GM21528 (cell line): ENCODE measurements at regions not wholly inside any gene's neighbourhood (a gene's known extent, or its start where the extent isn't known, plus 50 kb on each side); places are given as distances from the start of the nearest gene placed in this dataset.

Experiments
- ATAC-seq: cut with Tn5 transposase; IDR thresholded peaks from one replicate; pipeline ENCODE4 v1.9.1; 2021; ENCODE audit warnings: mild to moderate bottlenecking, moderate library complexity; ENCODE audit not compliant: unreplicated experiment, low FRiP score

DNA sequence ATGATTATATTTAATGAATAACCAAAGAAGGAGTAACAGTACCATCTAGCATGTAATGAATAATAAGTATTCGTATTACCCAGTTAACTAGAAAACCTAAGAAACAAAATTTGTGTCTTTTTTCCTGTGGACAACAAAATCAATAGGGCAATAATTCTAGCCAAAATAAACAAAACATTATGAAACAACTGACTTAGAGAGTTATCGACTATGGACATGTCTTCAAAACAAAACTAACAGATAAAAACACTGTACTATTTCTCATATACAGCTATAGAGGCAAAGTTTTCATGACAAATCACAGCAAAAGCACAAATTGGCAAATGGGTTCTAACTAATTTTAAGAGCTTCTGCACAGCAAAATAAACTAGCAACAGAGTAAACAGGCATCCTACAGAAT, 224.1 kb downstream of the ALX1 start:
- no peak for ATAC-seq

DNA sequence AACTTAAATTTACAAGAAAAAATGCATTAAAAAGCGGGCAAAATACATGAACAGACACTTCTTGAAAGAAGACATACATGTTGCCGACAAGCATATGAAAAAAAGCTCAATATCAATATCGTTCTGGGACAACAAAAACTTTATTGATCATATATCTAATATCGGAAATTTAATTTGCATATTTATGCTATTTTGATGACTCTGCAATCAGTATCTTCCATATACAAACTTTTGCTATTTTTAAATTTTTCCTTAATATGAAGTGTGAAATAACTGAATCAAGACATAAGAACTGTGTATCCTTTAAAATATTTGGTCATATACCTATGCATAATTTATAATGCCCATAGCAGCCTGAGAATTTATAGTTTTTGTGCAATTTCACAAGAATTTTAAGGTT, 224.6 kb downstream of the ALX1 start:
- ATAC-seq, result no peak

DNA sequence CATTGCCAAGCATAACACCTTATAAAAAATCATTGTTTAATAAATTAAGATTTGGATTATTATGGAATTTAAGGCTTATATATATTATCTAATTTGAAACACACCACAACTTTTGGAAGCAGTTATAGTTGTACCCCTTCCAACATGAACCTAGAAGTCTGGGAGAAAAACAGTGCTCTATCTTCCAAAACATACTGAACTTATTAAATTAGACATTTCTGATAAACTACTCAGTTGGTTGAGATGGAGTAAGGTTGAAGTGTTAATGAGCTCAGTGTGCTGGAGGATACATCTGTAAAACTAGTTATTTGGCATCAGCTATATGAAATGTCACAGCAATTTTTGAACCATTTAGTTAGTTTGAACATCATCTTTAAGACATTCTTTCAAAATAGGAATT, 227.4 kb downstream of the ALX1 start:
- ATAC-seq, result no peak

DNA sequence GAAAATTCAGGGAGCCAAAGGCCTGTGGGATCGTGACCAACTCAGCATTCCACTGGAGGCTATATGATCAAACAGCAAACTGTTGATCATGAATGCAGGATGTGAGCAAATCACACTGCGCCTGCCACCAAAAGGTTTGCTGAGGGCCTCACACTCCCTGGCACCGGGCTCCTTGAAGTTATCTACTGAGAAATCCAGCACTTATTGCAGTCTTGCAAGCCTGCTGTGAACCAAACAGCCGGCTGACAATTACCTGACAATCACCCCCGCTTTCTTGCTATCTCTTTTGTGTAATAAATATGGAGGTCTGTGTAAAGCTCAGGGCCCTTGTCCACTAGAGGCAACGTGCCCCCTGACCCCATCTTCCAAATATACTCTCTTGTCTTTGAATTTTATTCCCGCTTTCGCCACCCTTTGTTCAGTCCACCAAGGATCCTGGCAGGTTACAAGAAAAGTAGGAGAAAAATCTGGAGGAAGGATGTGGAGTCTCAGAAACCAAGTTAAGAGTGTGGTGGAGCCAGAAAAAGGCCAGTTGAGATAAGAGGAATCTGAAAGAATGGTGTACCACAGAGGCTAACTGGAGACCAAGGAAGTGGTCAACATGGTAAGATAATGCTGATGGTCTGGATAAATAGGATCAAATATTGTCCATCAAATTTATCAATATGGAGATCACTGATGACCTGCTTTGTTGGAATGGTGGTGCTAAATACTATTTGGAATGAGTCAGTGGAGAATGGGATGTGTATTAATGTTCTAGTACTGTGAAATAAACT, 229.2 kb downstream of the ALX1 start:
- ATAC-seq, result peak; percentile 43

DNA sequence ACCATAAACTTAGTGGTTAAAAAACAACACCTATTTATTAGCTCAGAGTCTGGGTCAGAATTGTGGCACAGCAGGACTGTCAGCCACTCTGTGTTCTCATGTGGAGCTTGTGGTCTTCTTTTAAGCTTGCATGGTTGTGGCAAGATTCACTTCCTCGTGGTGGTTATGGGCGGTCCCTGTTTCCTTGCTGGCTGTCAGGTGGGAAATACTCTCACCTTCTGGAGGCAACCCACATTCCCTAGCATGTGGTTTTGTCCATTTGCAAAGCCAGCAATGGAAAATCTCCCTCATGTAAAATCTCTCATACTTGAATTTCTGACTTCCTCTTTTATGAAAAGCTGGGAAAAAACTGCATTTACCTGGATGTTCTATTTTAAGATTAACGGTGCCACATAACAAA, 229.8 kb downstream of the ALX1 start:
- peak; percentile 97 for ATAC-seq

DNA sequence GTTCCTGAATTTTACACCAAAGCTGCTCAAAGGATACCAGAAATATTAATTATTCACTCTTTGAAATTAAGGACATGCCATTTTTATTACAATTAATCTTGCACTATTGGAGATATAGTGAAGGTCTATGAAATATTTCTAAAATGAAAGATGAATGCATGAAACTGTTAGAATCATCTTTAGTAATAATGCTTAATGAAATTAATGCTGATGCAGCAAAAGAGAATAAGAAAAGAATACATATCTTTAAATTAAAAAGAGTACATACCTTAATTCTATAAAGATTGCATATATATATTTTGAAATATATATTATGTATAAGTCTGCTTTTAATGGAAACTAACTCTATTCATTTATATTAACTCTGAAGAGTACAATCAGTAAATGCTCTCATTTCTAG, 236.0 kb downstream of the ALX1 start:
- no peak for ATAC-seq

DNA sequence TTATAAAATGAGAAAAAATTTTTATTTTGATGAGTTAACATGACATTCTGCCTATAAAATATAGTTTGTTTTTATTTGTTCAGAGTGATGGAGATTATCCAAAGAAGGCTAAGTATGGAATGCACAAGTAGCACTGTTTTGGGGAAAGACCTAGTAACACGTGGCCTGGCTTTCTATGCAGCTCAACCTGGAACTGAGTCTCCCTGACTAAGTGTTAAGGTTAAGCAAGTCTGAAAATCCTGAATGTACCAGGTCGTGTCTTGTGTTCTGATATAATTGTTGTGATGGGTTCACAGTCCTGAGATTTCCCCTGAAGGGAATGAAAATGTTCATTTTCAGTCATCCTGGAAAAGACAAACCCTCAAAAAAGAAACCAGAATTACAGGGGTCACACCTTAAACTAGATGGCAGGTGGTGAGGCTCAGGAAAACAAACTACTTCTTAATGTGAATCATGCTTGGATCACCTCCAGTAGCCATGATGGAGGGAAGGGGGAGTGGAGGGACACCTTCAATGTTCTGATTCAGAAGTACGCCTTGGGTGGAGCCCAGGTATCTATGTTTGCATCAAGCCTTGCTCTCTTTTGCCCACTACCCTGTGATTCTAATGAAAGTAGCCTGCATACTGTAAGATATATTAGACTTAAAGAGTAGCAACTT, 236.8 kb downstream of the ALX1 start:
- ATAC-seq, result no peak

DNA sequence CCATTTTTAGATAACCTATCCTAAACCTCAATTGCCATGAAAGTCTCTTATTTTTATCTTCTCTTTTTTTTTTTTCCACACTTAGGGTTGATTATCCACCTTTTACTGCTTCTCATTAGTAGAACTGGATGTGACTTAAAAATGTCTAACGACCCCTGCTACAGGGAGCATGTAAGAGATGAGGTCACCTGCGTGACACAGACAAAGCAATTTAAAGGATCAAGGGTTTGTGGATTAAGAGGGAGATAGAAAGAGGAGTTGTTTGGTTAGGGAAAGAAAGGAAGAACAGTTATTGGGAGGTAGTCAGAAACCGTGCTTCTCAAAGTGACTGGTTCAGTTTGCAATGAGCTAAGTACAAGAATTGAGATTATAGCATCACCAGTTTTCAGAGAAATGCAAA, 239.1 kb downstream of the ALX1 start:
- ATAC-seq, result no peak

DNA sequence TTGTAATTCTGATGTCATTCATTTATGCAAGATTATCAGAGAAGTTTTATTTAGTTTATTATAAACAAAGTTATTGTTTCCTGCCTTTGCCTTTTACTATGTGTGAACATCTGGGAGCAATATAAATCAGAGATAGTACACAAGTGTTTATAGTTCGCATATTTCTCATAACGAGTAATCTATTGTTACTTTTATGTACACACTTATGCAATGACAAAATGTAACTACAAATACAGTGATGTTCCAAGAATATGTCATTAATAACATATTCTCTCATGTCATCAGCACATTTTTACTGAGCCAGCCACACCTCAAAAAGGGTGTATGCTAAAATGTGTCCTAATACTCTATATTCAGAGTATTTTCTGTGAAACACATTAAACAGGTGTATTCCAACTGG, 243.2 kb downstream of the ALX1 start:
- no peak for ATAC-seq

DNA sequence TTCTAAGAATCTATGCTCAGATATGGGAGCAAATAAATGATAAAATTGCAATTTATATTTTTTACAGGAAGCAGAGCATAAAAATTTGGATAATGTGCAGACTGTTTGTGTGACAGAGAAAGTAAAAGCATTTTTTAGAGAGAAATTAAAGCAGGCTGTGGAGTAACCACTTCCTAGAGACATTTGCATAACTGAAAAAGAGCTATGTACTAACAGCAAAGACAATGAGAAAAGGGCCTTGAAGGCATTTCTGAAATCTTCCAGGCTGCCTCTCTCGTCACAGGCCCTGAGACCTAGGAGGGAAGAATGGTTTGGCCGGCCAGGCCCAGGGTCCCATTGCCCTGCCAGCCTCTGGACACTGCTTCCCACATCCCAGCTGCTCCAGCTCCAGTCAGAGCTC, 247.2 kb downstream of the ALX1 start:
- ATAC-seq, result peak; percentile 80

DNA sequence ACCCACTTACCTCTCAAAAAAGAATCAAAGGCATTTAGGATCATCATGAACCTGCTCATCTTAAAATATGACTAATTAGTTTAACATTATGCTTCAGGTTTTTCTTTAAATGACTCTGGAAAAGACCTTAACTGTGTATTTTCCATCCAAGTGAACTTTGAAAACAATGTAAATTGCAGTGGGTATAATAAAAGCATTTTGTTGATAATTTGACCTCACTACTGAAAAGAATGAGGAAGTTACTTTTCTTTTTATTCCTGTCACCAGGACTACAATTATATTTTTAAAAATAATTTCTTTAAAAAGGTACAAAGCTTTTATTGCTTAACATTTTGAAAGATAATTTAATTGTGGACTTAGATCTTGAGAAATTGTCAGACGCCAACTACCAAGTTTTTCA, 249.9 kb downstream of the ALX1 start:
- ATAC-seq, result no peak

DNA sequence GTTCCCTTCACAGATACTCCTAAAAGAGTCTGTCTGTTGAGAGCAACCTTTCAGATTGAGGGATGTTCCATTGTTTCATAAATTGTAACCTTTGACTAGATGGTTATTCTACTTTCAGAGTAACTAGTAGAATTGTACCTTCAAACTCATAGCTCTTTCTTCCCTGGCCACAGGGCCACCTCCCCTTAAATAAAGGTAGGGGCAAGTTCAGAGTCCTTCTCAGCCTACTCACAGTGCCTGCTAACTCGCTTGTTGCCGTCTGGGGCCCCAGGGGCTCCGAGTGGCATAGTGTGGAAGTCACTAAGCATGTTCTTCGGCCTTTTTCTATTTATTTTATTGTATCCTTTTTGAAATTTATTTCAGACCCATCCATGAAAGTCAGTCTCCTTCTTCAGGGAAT, 250.4 kb downstream of the ALX1 start:
- no peak for ATAC-seq

DNA sequence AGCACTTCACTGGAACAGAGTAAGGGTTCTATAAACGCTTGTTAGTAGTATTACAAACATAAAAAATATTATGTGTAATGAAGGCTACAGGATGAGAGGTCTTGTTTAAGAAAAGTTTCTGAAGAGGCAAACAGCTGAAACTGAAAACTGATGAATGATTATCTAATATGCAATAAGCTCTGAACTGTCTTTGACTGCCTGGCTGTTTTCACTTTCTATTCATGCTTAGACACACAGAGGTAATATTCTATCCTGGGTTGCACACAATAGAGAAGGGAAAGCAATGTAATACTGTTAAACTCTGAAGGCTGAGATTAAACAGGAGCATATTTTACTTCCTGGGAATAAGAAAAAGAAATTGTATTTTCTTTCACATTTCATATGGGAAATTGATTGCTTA, 251.3 kb downstream of the ALX1 start:
- peak; percentile 93 for ATAC-seq

DNA sequence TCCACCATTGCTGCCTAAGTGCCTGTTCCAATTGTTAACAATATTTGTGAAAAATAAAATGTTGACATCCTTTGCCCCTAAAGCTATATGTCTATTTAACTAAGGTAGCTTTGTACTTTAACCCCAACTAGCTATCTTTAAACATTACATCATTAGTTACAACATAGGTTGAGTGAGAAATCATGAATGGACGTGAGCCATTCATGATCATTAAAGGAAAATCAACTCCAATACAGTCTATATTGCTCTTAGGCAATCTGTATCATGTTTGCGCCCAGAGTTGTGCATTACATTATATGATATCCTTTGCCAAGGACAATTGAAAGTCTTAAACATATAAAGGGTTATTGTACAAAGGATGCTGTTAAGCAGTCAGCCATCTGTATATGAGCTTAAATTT, 269.6 kb downstream of the ALX1 start:
- ATAC-seq, result no peak

DNA sequence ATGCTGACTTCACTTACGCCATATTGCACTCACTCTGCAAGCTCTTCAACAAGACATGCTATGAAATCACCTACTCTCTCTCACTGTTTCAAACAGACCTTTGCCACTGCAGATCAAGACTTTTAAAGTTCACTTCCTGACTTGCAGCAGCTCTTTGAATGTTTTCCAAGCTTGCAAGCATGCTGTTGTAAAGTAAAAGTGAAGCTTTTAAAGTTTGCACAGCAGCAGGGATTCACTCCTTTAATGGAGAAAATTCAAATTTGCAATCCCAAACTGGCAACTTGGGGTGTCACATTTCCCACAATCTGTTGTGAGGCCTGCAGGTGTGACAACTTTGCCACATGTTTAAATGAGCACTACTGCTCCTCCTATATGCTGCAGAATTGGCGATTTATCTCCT, 270.9 kb downstream of the ALX1 start:
- ATAC-seq, result no peak

DNA sequence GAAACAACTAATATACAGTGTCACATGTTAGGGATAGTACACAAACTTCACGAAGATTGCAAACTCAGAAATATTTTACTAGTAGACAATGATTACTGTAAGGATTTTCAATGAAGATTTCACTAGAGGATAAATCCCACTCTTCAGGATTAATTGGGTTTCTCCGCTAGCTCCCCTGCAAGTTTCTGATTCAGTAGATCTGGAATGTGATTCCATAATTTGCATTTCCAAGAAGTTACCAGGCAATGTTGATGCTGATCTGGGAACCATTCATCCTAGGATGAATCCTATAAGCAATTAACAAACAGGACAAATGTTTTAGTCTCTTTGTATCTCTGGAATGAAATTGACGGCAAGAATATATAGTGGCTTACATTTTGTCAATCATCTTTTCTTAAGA, 272.4 kb downstream of the ALX1 start:
- ATAC-seq, result no peak

DNA sequence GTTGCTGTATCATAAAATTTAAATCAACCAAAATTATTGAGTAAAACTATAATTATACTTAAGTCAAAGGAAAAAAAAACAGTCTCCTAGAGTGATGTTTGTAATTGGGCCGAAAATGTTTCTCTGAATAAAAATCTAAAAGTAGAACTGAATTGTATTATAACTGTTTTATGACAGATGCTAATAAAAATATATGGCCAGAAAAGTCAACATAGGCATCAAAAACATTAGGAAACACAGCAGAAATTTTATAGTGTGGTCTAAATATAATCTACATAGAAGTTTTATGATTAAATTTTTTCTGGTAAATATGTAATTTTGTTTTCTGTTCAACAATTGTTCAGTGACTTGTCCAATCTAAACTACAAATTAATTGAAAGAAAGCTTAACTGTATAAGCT, 277.8 kb downstream of the ALX1 start:
- ATAC-seq, result no peak

DNA sequence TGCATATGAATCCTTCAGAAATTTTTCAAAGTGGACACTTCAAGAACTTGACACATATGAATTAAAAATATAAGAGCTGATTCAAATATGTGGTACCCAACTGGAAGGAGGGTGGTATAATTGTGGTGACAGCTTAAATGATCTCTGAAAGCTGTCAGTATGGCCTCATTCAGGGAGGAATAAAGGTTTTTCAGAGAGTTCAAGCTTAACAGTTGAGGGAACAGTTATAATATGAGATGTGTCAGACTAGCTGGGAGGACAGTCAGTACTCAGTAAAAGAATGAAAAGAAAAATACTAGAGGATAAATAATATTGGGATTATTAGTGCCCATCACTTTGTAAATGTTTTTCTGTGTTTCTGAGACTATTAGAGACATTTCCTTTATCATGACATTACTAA, 277.5 kb downstream of the RASSF9 start:
- ATAC-seq, result no peak

DNA sequence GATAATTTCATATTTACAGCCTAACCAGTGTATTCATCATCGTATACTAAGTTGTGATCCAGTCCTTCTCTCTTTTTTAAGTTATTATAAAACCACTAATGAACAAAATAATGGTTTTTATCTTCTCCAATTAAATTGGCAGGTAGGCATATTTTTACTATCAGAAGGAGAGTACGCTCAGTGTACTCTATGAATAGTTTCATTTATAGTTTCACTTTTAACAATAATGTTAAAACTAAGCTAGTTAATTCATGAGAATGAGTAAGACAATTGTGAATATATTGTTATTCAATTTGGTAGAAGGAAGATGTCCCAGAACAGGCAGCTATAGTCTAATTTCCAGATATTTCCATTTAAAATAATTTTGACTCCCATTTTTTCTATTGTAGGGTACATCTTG, 277.1 kb downstream of the RASSF9 start:
- ATAC-seq, result no peak

DNA sequence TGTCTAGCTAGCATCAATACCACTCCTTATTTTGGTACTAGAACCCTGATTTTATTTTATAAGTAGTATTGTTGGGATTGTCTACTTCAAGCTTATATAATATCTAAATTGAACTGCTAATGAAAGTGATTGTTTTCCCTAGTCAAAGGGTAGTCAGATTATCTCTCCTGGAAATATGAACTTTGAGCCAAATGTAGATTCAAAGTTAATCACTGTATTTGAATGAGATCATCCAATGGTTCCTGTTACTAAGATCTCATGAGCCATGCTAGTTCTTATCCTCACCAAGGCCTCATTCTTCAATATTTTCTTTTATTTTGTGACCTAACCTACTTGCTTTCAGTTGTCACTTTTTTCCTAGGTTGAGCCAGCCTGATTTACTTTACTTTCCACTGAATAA, 276.7 kb downstream of the RASSF9 start:
- ATAC-seq, result no peak

DNA sequence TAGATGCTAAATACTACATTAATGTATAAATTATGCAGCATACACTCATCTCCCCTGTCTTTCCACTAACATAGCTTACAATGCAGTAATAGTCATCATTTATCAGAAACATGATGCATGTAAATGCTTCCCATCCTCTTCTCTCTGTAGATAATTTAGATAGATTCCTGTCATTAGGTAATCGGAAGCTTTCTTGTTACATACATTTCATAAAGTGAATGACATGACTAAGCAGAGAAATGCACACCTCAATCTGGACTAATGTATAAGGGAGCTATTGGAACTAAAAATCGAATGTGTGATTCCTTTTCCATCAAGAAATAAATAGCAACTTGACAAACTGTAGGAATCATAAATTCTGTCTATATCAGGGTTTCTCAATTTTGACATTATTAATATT, 273.4 kb downstream of the RASSF9 start:
- no peak for ATAC-seq

DNA sequence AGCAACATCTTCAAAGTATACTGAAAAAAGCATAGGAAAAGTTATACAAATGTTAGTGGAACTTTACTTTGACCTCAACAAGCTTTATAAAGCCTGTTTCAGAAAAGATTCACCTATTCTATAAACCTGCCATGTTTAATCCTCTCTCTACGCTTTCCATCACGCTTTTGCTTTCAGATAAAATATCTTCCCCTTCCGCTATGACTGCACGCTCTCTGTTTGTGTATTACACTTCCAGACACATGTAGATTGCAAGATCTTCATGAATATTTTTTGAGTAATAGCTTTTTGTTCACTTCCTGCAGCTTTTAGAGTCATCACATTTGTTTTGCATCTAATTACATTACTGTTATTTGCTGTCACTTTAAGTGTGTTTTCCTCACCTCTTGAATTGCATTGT, 271.4 kb downstream of the RASSF9 start:
- no peak for ATAC-seq
